ENCODE measurements at regions not wholly inside any gene's neighbourhood (a gene's known extent, or its start where the extent isn't known, plus 50 kb on each side); places are given as distances from the start of the nearest gene placed in this dataset.

DNA sequence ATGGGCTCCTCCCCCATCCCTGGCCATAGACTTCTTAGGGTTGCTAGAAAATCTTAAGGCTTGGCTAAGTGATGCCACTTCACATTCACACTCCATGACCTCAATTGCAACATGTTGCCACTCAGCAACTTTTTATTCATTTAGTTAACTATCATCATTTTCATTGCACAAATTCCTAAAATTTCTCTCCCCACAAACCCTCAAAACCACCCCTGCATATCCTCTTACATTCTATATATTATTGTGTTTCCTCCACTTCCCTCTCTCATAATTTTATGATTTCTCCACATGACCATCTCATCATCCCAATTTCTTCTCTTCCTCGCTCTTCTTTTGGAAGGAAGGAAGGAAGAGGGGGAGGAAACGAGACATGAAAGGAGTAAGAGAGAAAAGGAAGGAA lies 436.0 kb downstream of the HACE1 start:
- Histone ChIP-seq H3K79me2 (ENCODE audit: low read length) (no peaks in the 10 kb centered on the region), H2AFZ (ENCODE audit: low read length) (no peak overlapping the region), H3K4me2 (ENCODE audit: low read length) (no peak overlapping the region), H3K36me3 (ENCODE audit: low read depth, low read length) (no peaks in the 10 kb centered on the region), H3K9me2 (replicated peaks; ENCODE audit: low read length) (no peaks in the 10 kb centered on the region), H3K4me3 (ENCODE audit: low read length) (no peak overlapping the region), H3K9me3 (ENCODE audit: low read length) (no peaks in the 10 kb centered on the region), H4K20me1 (ENCODE audit: low read length) (no peaks in the 10 kb centered on the region), H3K4me1 (ENCODE audit: insufficient read depth, low read length) (no peaks in the 10 kb centered on the region), H3F3A (ENCODE audit: low read length, unreplicated experiment) (no peaks in the 10 kb centered on the region), H3K27me3 (ENCODE audit: low read length) (no peaks in the 10 kb centered on the region), H3K27ac (ENCODE audit: low read length) (no peak overlapping the region), H3K9ac (ENCODE audit: low read length) (no peak overlapping the region)
- ATAC-seq: no peak
- intact Hi-C loops (cut with micrococcal nuclease): no loop called here
- CTCF ChIA-PET: no interaction called here
- DNase-seq: no peak
- no TSS peak for BruUV-seq (replicated peaks)
- TF ChIP-seq, protein P1, sequence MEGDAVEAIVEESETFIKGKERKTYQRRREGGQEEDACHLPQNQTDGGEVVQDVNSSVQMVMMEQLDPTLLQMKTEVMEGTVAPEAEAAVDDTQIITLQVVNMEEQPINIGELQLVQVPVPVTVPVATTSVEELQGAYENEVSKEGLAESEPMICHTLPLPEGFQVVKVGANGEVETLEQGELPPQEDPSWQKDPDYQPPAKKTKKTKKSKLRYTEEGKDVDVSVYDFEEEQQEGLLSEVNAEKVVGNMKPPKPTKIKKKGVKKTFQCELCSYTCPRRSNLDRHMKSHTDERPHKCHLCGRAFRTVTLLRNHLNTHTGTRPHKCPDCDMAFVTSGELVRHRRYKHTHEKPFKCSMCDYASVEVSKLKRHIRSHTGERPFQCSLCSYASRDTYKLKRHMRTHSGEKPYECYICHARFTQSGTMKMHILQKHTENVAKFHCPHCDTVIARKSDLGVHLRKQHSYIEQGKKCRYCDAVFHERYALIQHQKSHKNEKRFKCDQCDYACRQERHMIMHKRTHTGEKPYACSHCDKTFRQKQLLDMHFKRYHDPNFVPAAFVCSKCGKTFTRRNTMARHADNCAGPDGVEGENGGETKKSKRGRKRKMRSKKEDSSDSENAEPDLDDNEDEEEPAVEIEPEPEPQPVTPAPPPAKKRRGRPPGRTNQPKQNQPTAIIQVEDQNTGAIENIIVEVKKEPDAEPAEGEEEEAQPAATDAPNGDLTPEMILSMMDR (conservative IDR thresholded peaks at IDR 0.05; ENCODE audit: low read depth, low read length): no peak
- no peak for TF ChIP-seq EZH2phosphoT487 (IDR thresholded peaks at IDR 0.05; ENCODE audit: borderline replicate concordance, low read length)
- TF ChIP-seq EZH2 (IDR thresholded peaks at IDR 0.05; ENCODE audit: low read length, unreplicated experiment): no peak
- POLR2A ChIA-PET (ENCODE audit: unreplicated experiment): no interaction called here

DNA sequence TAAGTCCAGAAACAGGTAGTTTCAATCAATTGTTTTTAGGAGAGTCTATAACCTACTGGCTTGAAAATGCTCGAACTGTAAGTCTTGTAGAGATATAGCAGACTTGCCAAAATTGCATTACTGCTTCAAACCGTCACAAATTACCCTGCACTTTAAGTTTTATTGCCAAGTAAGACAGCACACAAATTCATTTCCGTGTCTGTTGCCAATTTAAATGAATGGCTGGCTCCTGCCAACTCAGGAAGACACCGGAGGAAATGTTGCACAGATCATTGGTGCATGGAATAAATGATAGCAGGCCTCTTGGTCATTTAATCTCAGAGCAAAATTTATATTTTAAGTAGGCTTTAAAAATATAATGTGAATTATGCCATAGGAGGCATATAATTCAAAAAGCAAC lies 438.1 kb downstream of the HACE1 start:
- DNase-seq (no peak), ATAC-seq (no peak)
- H3K27me3 ChIP-seq (ENCODE audit: low read length): no peaks in the 10 kb centered on the region
- H3K36me3 ChIP-seq (ENCODE audit: low read depth, low read length): no peaks in the 10 kb centered on the region
- intact Hi-C loops (cut with micrococcal nuclease): no loop called here
- no peak overlapping the region for H3K9ac ChIP-seq (ENCODE audit: low read length)
- H2AFZ ChIP-seq (ENCODE audit: low read length): no peak overlapping the region
- no peaks in the 10 kb centered on the region for H3K4me1 ChIP-seq (ENCODE audit: insufficient read depth, low read length)
- no peak overlapping the region for H3K4me2 ChIP-seq (ENCODE audit: low read length)
- H4K20me1 ChIP-seq (ENCODE audit: low read length): no peaks in the 10 kb centered on the region
- TF ChIP-seq, protein P1 (conservative IDR thresholded peaks at IDR 0.05; ENCODE audit: low read depth, low read length): no peak
- TF ChIP-seq EZH2 (IDR thresholded peaks at IDR 0.05; ENCODE audit: low read length, unreplicated experiment) (no peak), EZH2phosphoT487 (IDR thresholded peaks at IDR 0.05; ENCODE audit: borderline replicate concordance, low read length) (no peak)
- no peaks in the 10 kb centered on the region for H3F3A ChIP-seq (ENCODE audit: low read length, unreplicated experiment)
- CTCF ChIA-PET: no interaction called here
- H3K27ac ChIP-seq (ENCODE audit: low read length): no peak overlapping the region
- no peak overlapping the region for H3K4me3 ChIP-seq (ENCODE audit: low read length)
- no TSS peak for BruUV-seq (replicated peaks)
- no peaks in the 10 kb centered on the region for H3K9me2 ChIP-seq (replicated peaks; ENCODE audit: low read length)
- POLR2A ChIA-PET (ENCODE audit: unreplicated experiment): no interaction called here
- no peaks in the 10 kb centered on the region for H3K79me2 ChIP-seq (ENCODE audit: low read length)
- no peaks in the 10 kb centered on the region for H3K9me3 ChIP-seq (ENCODE audit: low read length)

DNA sequence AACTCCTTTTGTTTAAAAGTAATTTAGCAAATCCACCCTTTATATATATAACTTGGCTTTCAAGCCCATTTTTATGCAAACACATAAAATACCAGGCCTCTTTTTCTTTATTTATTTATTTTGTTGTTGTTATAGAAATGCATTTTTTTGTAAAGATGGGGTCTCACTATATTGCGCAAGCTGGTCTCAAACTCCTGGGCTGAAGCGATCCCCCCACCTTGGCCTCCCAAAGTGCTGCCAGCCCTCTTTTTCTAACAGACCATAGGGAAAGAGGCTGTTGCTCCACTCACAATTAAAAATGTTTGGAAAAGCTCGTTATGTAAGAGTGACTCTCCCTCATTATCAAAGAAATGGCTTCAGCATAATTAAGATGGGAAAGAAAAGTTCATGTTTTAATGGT lies 440.9 kb downstream of the HACE1 start:
- intact Hi-C loops (cut with micrococcal nuclease): no loop called here
- no peak overlapping the region for H3K9ac ChIP-seq (ENCODE audit: low read length)
- H3K27ac ChIP-seq (ENCODE audit: low read length): no peak overlapping the region
- ChIA-PET POLR2A (ENCODE audit: unreplicated experiment) (no interaction called here), CTCF (no interaction called here)
- H2AFZ ChIP-seq (ENCODE audit: low read length): no peak overlapping the region
- H3K79me2 ChIP-seq (ENCODE audit: low read length): no peaks in the 10 kb centered on the region
- no peak overlapping the region for H3K4me2 ChIP-seq (ENCODE audit: low read length)
- no peaks in the 10 kb centered on the region for H3K4me1 ChIP-seq (ENCODE audit: insufficient read depth, low read length)
- H3K9me3 ChIP-seq (ENCODE audit: low read length): no peaks in the 10 kb centered on the region
- DNase-seq (no peak), ATAC-seq (no peak)
- BruUV-seq (replicated peaks): no TSS peak
- H3F3A ChIP-seq (ENCODE audit: low read length, unreplicated experiment): no peaks in the 10 kb centered on the region
- no peaks in the 10 kb centered on the region for H4K20me1 ChIP-seq (ENCODE audit: low read length)
- TF ChIP-seq, protein P1 (conservative IDR thresholded peaks at IDR 0.05; ENCODE audit: low read depth, low read length): no peak
- TF ChIP-seq EZH2phosphoT487 (IDR thresholded peaks at IDR 0.05; ENCODE audit: borderline replicate concordance, low read length) (no peak), EZH2 (IDR thresholded peaks at IDR 0.05; ENCODE audit: low read length, unreplicated experiment) (no peak)
- H3K9me2 ChIP-seq (replicated peaks; ENCODE audit: low read length): no peaks in the 10 kb centered on the region
- no peak overlapping the region for H3K4me3 ChIP-seq (ENCODE audit: low read length)
- H3K27me3 ChIP-seq (ENCODE audit: low read length): no peaks in the 10 kb centered on the region
- no peaks in the 10 kb centered on the region for H3K36me3 ChIP-seq (ENCODE audit: low read depth, low read length)

Measured in PC-3 (cell line).